ENCODE measurements at regions not wholly inside any gene's neighbourhood (a gene's known extent, or its start where the extent isn't known, plus 50 kb on each side); places are given as distances from the start of the nearest gene placed in this dataset.

- no peak for TF ChIP-seq CTCF (IDR thresholded peaks at IDR 0.05; ENCODE audit: poor library complexity, severe bottlenecking)
- TF ChIP-seq EZH2 (IDR thresholded peaks at IDR 0.05; ENCODE audit: borderline replicate concordance, insufficient read depth, low read length, poor library complexity, severe bottlenecking), result no peak
- no peak for TF ChIP-seq EP300 (conservative IDR thresholded peaks at IDR 0.05; ENCODE audit: poor library complexity, severe bottlenecking)
- TF ChIP-seq RAD21 (conservative IDR thresholded peaks at IDR 0.05), result no peak
- TF ChIP-seq SMC3 (conservative IDR thresholded peaks at IDR 0.05; ENCODE audit: poor library complexity), result no peak
These were observed 568.5 kb downstream of the CMPK2 start for GRCh38 chr2:6297238-6297637.

Measured in neural cell (in vitro differentiated cells).